Stomach (tissue), 4 donors: ENCODE measurements at regions not wholly inside any gene's neighbourhood (a gene's known extent, or its start where the extent isn't known, plus 50 kb on each side); places are given as distances from the start of the nearest gene placed in this dataset.

ENCODE experiments used
- CTCF ChIP-seq, 7 experiments: fragments of 450-650 bp in 4 of 7; fragments of 200-600 bp in 3 of 7; sonication (generic) in 3 of 7; IDR thresholded peaks; one replicate each; pipeline ENCODE4 v1.5.1; 2016 to 2019; ENCODE audit warnings: antibody characterized with exemption in 7 of 7, control low read depth in 2 of 7, mild to moderate bottlenecking in 1 of 7
- POLR2A ChIP-seq, 4 donors: fragments of 450-650 bp; IDR thresholded peaks; one replicate each; pipeline ENCODE4 v1.6.1; 2016; ENCODE audit warnings: antibody characterized with exemption in 4 of 4, control low read depth in 2 of 4, mild to moderate bottlenecking in 1 of 4, moderate library complexity in 1 of 4

GRCh38 chr4:54607067-54607466, 50.7 kb upstream of the KIT start:
- TF ChIP-seq POLR2A (IDR thresholded peaks at IDR 0.05) (no peak), CTCF (IDR thresholded peaks at IDR 0.05) (no peak)
